Sigmoid colon (tissue), 4 donors: ENCODE measurements at regions not wholly inside any gene's neighbourhood (a gene's known extent, or its start where the extent isn't known, plus 50 kb on each side); places are given as distances from the start of the nearest gene placed in this dataset.

ENCODE experiments used
- POLR2AphosphoS5 ChIP-seq, 4 donors: sonication (generic); formaldehyde crosslinking; IDR thresholded peaks; one replicate each; pipeline ENCODE4 v1.6.1; 2017; ENCODE audit warnings: antibody characterized with exemption in 4 of 4
- TF ChIP-seq, protein P1 (sequence below), 4 experiments: fragments of 450-650 bp in 3 of 4; fragments of 200-600 bp in 1 of 4; IDR thresholded peaks; one replicate each; pipeline ENCODE4 v1.5.1; 2016 to 2019; ENCODE audit warnings: antibody characterized with exemption in 4 of 4, mild to moderate bottlenecking in 3 of 4, moderate library complexity in 2 of 4

- TF ChIP-seq, protein P1, sequence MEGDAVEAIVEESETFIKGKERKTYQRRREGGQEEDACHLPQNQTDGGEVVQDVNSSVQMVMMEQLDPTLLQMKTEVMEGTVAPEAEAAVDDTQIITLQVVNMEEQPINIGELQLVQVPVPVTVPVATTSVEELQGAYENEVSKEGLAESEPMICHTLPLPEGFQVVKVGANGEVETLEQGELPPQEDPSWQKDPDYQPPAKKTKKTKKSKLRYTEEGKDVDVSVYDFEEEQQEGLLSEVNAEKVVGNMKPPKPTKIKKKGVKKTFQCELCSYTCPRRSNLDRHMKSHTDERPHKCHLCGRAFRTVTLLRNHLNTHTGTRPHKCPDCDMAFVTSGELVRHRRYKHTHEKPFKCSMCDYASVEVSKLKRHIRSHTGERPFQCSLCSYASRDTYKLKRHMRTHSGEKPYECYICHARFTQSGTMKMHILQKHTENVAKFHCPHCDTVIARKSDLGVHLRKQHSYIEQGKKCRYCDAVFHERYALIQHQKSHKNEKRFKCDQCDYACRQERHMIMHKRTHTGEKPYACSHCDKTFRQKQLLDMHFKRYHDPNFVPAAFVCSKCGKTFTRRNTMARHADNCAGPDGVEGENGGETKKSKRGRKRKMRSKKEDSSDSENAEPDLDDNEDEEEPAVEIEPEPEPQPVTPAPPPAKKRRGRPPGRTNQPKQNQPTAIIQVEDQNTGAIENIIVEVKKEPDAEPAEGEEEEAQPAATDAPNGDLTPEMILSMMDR (IDR thresholded peaks at IDR 0.05) = no peak
- TF ChIP-seq POLR2AphosphoS5 (IDR thresholded peaks at IDR 0.05) = no peak
Observed at GRCh38 chr20:5467086-5467485, 143.7 kb downstream of the GPCPD1 start.
